Aorta (tissue), 5 donors: ENCODE measurements at regions not wholly inside any gene's neighbourhood (a gene's known extent, or its start where the extent isn't known, plus 50 kb on each side); places are given as distances from the start of the nearest gene placed in this dataset.

Experiments
- ATAC-seq: fragments of 200-7000 bp; cut with Tn5 transposase; one replicate; pipeline ENCODE4 v1.9.1; 2022; ENCODE audit warnings: moderate library complexity; ENCODE audit not compliant: low FRiP score
- DNase-seq, 2 donors: peaks; one replicate each; pipeline ENCODE4 v3.0.0-alpha.2; 2020
- H3K27ac ChIP-seq, 2 donors: one replicate each; pipeline ENCODE4 v1.5.1; 2013; ENCODE audit warnings: low read length in 2 of 2, mild to moderate bottlenecking in 2 of 2, moderate library complexity in 2 of 2, control low read depth in 1 of 2, inconsistent platforms in 1 of 2, low read depth in 1 of 2
- H3K27me3 ChIP-seq, 2 donors: one replicate each; pipeline ENCODE4 v1.6.1; 2013; ENCODE audit warnings: control low read depth in 1 of 2, low read length in 1 of 2, mild to moderate bottlenecking in 1 of 2, moderate library complexity in 1 of 2; ENCODE audit not compliant: insufficient read depth in 2 of 2, control insufficient read depth in 1 of 2
- H3K36me3 ChIP-seq, 2 donors: one replicate each; pipeline ENCODE4 v1.6.1; 2013; ENCODE audit warnings: control low read depth in 1 of 2, low read length in 1 of 2, mild to moderate bottlenecking in 1 of 2; ENCODE audit not compliant: insufficient read depth in 2 of 2, control insufficient read depth in 1 of 2
- H3K4me1 ChIP-seq, 2 donors: one replicate each; pipeline ENCODE4 v1.6.1; 2013; ENCODE audit warnings: low read length in 2 of 2, control low read depth in 1 of 2, mild to moderate bottlenecking in 1 of 2, moderate library complexity in 1 of 2; ENCODE audit not compliant: insufficient read depth in 2 of 2, control insufficient read depth in 1 of 2
- H3K4me3 ChIP-seq, 2 donors: one replicate each; pipeline ENCODE4 v1.5.1; 2013; ENCODE audit warnings: low read length in 2 of 2, control low read depth in 1 of 2, mild to moderate bottlenecking in 1 of 2
- H3K9me3 ChIP-seq: one replicate; pipeline ENCODE4 v1.6.1; 2013; ENCODE audit warnings: mild to moderate bottlenecking, low read length; ENCODE audit not compliant: control insufficient read depth
- WGBS, 2 donors: extraction: QIAGEN DNeasy Blood & Tissue Kit; methylation state at CpG; one replicate each; pipeline ENCODE4 v1.1.7; 2013; 5-methylcytosine and 5-hydroxymethylcytosine counted together
- intact Hi-C, 2 donors: fragments of 100-400 bp; cut with DNase I; formaldehyde crosslinking; loops; one replicate each; pipeline versions ENCODE4 v1.14.2 to v1.15.0; 2022
- donor health status: healthy with polysubstance abuse.
- donor health status: Bipolar disorder and iron deficiency.
- donor health status: DM: no; HTN: no; CAD: no.
- donor health status: DM: no; HTN: no; CAD: no.
- donor health status: DM: yes; HTN: yes; CAD: no.

DNA sequence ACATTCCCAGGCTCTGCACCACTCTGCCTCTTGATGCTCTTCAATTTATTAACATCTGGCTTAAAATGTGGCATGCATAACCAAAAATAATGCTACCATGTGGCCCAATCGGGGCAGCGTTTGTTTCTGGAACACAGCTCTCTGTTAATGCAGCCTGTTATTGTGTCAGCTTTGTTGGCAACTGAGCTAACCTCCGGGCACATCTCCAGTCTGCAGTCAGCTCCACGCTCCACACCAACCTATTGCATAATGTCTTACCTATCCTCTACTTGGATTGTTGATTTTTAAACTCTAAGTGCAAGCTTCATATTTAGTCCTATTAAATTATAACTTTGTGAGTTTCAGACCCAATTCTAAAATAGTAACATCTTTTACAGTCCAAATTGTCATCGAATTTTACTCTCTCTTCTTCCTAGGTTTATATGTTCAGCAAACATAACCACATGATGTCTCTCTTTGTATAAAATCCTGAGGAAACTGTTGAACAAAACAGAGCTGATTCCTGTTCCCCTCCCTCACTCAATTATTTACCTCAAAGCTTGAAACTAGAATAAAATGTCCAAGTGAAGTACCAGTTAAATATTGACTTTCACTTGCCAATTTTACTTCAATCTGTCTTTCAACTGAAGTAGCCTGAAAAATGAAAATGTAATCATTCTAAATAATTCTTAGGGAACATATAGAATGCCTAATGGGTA, 92.2 kb upstream of the RAPGEF2 start:
- no peaks in the 10 kb centered on the region for H3K36me3 ChIP-seq
- no peak for ATAC-seq
- no peak overlapping the region for H3K4me3 ChIP-seq
- WGBS, 2 donors, result 2 to 5% methylated on average over 5 of the region's 5 CpGs
- H3K4me1 ChIP-seq, result no peaks in the 10 kb centered on the region
- intact Hi-C loops, result no loop called here
- no peaks in the 10 kb centered on the region for H3K27me3 ChIP-seq
- peak; percentile 63 to 83 for DNase-seq
- no peak overlapping the region for H3K27ac ChIP-seq
- no peaks in the 10 kb centered on the region for H3K9me3 ChIP-seq

DNA sequence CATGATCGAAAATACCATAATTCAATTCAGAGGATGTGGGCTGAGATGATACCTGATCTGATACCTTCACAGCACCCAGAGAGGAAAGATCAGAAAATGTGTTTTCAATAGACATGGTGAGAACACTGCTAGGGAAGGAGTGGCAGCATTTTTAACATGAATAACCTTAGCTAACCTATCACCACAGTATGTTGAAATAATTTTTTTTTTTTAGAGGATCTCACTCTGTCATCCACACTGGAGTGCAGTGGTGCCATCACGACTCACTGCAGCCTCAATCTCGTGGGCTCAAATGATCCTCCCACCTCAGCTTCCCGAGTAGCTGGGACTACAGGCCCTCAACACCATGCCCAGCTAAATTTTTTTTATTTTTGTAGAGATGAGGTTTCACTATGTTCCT, 90.5 kb upstream of the RAPGEF2 start:
- 91 to 94% methylated on average over 4 of the region's 4 CpGs for WGBS, 2 donors
- DNase-seq (no peak), ATAC-seq (no peak)
- H3K9me3 ChIP-seq, result no peaks in the 10 kb centered on the region
- H3K27ac ChIP-seq, result no peak overlapping the region
- no peaks in the 10 kb centered on the region for H3K4me1 ChIP-seq
- no peak overlapping the region for H3K4me3 ChIP-seq
- intact Hi-C loops, result no loop called here
- H3K36me3 ChIP-seq, result no peaks in the 10 kb centered on the region
- H3K27me3 ChIP-seq, result no peaks in the 10 kb centered on the region

GRCh38 chr4:159013692-159014091, 89.2 kb upstream of the RAPGEF2 start:
- no peak for ATAC-seq

GRCh38 chr4:159014859-159015258, 88.0 kb upstream of the RAPGEF2 start:
- no peak for ATAC-seq
- Histone ChIP-seq H3K27ac (no peak overlapping the region), H3K27me3 (no peaks in the 10 kb centered on the region), H3K4me3 (no peak overlapping the region), H3K4me1 (no peaks in the 10 kb centered on the region), H3K9me3 (no peaks in the 10 kb centered on the region), H3K36me3 (no peaks in the 10 kb centered on the region)
- 74 to 97% methylated on average over 4 of the region's 4 CpGs for WGBS, 2 donors
- DNase-seq, result no peak
- intact Hi-C loops, result no loop called here

More at GRCh38 chr4:159013692-159014091, 89.2 kb upstream of the RAPGEF2 start:
- intact Hi-C loops, result no loop called here
- H3K27ac ChIP-seq, result no peak overlapping the region
- H3K27me3 ChIP-seq, result no peaks in the 10 kb centered on the region
- DNase-seq, result no peak
- H3K4me1 ChIP-seq, result no peaks in the 10 kb centered on the region
- H3K36me3 ChIP-seq, result no peaks in the 10 kb centered on the region
- no peak overlapping the region for H3K4me3 ChIP-seq
- H3K9me3 ChIP-seq, result no peaks in the 10 kb centered on the region

DNA sequence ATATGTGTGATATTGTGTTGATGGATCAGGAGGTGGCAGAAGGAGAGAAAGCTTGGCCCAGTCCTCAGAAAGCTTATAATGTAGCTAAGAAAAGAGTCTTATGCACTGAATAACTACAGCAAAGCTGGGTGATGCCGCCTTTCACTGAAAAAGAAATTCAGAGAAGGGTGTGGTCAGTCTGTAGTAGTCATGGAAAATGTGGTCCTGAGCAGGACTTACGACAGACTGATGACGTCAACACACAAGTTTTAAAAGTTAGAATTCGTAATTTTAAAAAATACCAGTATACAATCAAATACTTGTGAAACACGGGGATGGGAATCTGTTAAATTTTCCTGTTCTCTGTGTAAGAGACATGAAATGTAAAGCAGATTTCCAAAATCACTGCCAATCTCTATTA, 87.0 kb upstream of the RAPGEF2 start:
- Histone ChIP-seq H3K9me3 (no peaks in the 10 kb centered on the region), H3K27ac (no peak overlapping the region), H3K4me1 (no peaks in the 10 kb centered on the region), H3K27me3 (no peaks in the 10 kb centered on the region), H3K4me3 (no peak overlapping the region), H3K36me3 (no peaks in the 10 kb centered on the region)
- 88% methylated on average over 5 of the region's 5 CpGs for whole genome bisulfite sequencing, 2 donors
- DNase-seq (no peak), ATAC-seq (no peak)
- intact Hi-C loops, result no loop called here

DNA sequence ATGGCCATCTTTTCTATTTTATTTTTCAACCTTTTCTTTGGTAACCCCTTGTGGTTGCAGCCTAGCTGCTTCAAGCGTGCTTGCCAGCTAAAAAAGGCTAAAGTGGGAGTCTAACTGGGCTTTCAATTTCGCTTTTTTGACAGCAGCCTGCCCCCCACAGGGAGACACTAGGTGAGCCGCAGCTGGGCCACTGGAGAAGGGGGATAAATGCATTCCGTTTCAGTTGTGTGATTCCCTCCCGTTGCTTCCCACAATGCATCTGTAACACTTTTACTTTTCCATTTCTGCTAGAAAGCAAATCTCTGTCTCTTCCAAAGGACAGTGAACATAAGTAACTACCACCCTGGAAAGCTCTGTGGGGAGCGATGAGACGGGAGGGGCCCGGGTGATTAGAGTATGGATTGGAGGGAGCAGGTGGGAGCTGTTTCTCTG, 86.3 kb upstream of the RAPGEF2 start:
- DNase-seq (no peak), ATAC-seq (no peak)
- no peak overlapping the region for H3K27ac ChIP-seq
- H3K4me1 ChIP-seq, result no peaks in the 10 kb centered on the region
- no peak overlapping the region for H3K4me3 ChIP-seq
- intact Hi-C loops, result no loop called here
- no peaks in the 10 kb centered on the region for H3K36me3 ChIP-seq
- no peaks in the 10 kb centered on the region for H3K9me3 ChIP-seq
- WGBS, 2 donors, result 31 to 40% methylated on average over 8 of the region's 8 CpGs
- H3K27me3 ChIP-seq, result no peaks in the 10 kb centered on the region

DNA sequence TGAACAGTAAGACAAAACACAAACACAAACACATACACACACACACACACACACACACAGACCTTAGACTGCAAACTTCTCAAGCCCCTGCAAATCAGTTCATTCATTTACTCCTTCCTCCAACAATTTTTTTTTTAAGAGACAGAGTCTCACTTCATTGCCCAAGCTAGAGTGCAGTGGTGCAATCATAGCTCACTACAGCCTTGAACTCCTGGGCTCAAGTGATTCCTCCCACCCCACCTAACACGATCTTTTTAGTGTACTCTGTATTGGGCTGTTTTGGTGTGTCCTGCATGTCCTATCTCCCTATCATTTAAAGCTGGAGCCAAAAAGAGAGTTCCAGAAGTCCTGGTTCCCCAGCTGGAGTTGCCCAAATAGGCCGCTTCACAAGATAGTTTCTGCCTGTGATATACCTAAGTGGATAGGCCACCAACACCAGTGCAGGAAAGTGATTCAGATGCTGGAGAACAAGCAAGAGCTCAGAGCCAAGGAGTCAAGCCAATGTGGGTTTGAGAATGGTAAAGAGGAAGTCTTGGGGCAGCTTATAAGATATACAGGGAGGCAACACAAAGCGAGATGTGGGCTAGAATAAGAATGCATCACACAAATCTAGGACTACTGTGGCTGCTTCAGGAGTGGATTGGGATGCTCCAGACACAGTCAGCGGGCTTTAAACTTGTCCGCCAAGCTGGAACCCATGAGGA, 85.4 kb upstream of the RAPGEF2 start:
- H3K27me3 ChIP-seq, result no peaks in the 10 kb centered on the region
- DNase-seq, result no peak
- 88 to 98% methylated on average over 5 of the region's 5 CpGs for WGBS, 2 donors
- ATAC-seq, result no peak
- no peaks in the 10 kb centered on the region for H3K9me3 ChIP-seq
- H3K27ac ChIP-seq, result no peak overlapping the region
- H3K36me3 ChIP-seq, result no peaks in the 10 kb centered on the region
- no peaks in the 10 kb centered on the region for H3K4me1 ChIP-seq
- intact Hi-C loops, result no loop called here
- H3K4me3 ChIP-seq, result no peak overlapping the region

DNA sequence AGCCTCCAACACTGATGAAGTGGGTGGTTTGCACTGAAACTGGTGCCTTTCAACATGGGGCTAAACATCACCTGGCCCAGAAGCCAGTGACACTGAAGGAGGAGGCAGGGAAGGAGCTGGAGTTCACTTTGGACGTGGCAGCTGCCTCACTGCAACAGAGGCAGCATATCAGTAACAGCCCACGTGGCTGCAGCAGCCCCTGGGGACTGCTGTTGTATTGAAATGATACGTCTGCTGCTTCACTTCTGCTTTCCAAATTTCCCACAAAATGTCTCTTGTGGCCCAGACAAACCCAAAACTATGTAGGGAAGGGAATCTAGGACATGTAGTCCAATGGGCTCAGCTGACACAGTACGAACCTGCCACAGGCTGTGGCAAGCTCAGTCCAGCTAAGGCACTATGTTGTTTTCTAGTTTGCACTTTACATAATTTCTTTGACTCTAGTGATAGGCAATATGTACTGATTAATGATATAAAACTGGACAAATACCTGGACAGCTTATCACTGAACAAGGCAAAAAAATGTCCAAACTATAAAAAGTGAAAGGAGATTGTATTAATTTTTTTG, 84.7 kb upstream of the RAPGEF2 start:
- intact Hi-C loops, result no loop called here
- no peak for ATAC-seq
- 81 to 82% methylated on average over 4 of the region's 4 CpGs for WGBS, 2 donors

GRCh38 chr4:159019356-159019755, 83.5 kb upstream of the RAPGEF2 start:
- WGBS, 2 donors, result 73 to 76% methylated on average over 5 of the region's 5 CpGs
- intact Hi-C loops, result no loop called here

More for the DNA sequence above, 84.7 kb upstream of the RAPGEF2 start:
- Histone ChIP-seq H3K4me3 (no peak overlapping the region), H3K27me3 (no peaks in the 10 kb centered on the region), H3K9me3 (no peaks in the 10 kb centered on the region), H3K36me3 (no peaks in the 10 kb centered on the region), H3K27ac (no peak overlapping the region), H3K4me1 (no peaks in the 10 kb centered on the region)
- DNase-seq, result no peak

More at GRCh38 chr4:159019356-159019755, 83.5 kb upstream of the RAPGEF2 start:
- H3K4me3 ChIP-seq, result no peak overlapping the region
- no peaks in the 10 kb centered on the region for H3K36me3 ChIP-seq
- no peaks in the 10 kb centered on the region for H3K4me1 ChIP-seq
- no peaks in the 10 kb centered on the region for H3K27me3 ChIP-seq
- no peak overlapping the region for H3K27ac ChIP-seq
- no peaks in the 10 kb centered on the region for H3K9me3 ChIP-seq
- no peak for DNase-seq
- ATAC-seq, result no peak
